Adrenal gland (tissue), 9 donors: ENCODE measurements at regions not wholly inside any gene's neighbourhood (a gene's known extent, or its start where the extent isn't known, plus 50 kb on each side); places are given as distances from the start of the nearest gene placed in this dataset.

Experiments used
- DNase-seq, 7 donors: peaks; one replicate each; pipeline ENCODE4 v3.0.0-alpha.2; 2019 to 2020
- H3K27ac ChIP-seq, 5 donors: fragments of 200-600 bp; sonication (generic) in 4 of 5; 1 replicate in 3 of 5; 2 replicates in 2 of 5; pipeline versions ENCODE4 v1.5.1 to v1.8.0; 2016 to 2020; ENCODE audit warnings: mild to moderate bottlenecking in 1 of 5
- H3K27me3 ChIP-seq: fragments of 200-600 bp; 2 replicates; pipeline ENCODE4 v1.8.0; 2021
- H3K36me3 ChIP-seq, 2 donors: fragments of 200-600 bp; replicated peaks in 1 of 2; 1 replicate in 1 of 2; 2 replicates in 1 of 2; pipeline versions ENCODE4 v1.5.1 to v1.8.0; 2018 to 2022
- H3K4me1 ChIP-seq, 2 donors: fragments of 200-600 bp; replicated peaks in 1 of 2; 1 replicate in 1 of 2; 2 replicates in 1 of 2; pipeline versions ENCODE4 v1.5.1 to v1.8.0; 2018 to 2021
- H3K4me3 ChIP-seq, 4 donors: fragments of 200-600 bp; sonication (generic) in 3 of 4; one replicate each; pipeline ENCODE4 v1.5.1; 2016 to 2018
- H3K9me3 ChIP-seq, 3 donors: fragments of 200-600 bp; sonication (generic) in 1 of 3; replicated peaks in 1 of 3; 1 replicate in 2 of 3; 2 replicates in 1 of 3; pipeline versions ENCODE4 v1.5.1 to v1.8.0; 2016 to 2021
- CTCF ChIP-seq, 6 experiments: fragments of 450-650 bp in 4 of 6; fragments of 200-600 bp in 2 of 6; sonication (generic) in 1 of 6; IDR thresholded peaks; 1 replicate in 5 of 6; 2 replicates in 1 of 6; pipeline versions ENCODE4 v1.5.1 to v1.8.0; 2016 to 2021; ENCODE audit warnings: antibody characterized with exemption in 6 of 6, mild to moderate bottlenecking in 2 of 6, moderate library complexity in 1 of 6
- POLR2A ChIP-seq, 2 donors: fragments of 450-650 bp; IDR thresholded peaks; one replicate each; pipeline ENCODE4 v1.6.1; 2017; ENCODE audit warnings: antibody characterized with exemption in 2 of 2, mild to moderate bottlenecking in 2 of 2, moderate library complexity in 1 of 2
- WGBS, 4 donors: extraction: QIAGEN DNeasy Blood & Tissue Kit in 2 of 4; methylation state at CpG; one replicate each; pipeline versions ENCODE4 v1.1.5 to v1.1.7; 2013 to 2017; 5-methylcytosine and 5-hydroxymethylcytosine counted together
- intact Hi-C, 2 donors: fragments of 100-400 bp; cut with DNase I; formaldehyde crosslinking; loops; one replicate each; pipeline versions ENCODE4 v1.14.1 to v1.15.0; 2022 to 2023
- donor health status: healthy with polysubstance abuse.
- donor health status: Bipolar disorder and iron deficiency.
- donor health status: DM: yes; HTN: yes; CAD: no.
- donor health status: DM: no; HTN: no; CAD: no.
- donor health status: DM: no; HTN: no; CAD: no.

GRCh38 chr7:119931230-119931824 is 341.6 kb upstream of the KCND2 start:
- no peak for DNase-seq
- Histone ChIP-seq H3K4me1 (no peaks in the 10 kb centered on the region), H3K27ac (no peak overlapping the region), H3K27me3 (no peaks in the 10 kb centered on the region), H3K36me3 (no peaks in the 10 kb centered on the region), H3K9me3 (no peaks in the 10 kb centered on the region), H3K4me3 (no peak overlapping the region)
- TF ChIP-seq POLR2A (IDR thresholded peaks at IDR 0.05) (no peak), CTCF (IDR thresholded peaks at IDR 0.05) (no peak)
- 80 to 100% (median 92%) methylated on average over 1 of the region's 1 CpG for WGBS, 4 donors
- intact Hi-C loops, result loop anchor here in 1 of 2 donors (10.0 kb wide), 1 partner anchor 343 kb away; the partner anchor contains the start of gene KCND2

GRCh38 chr7:119935418-119936025 is 337.5 kb upstream of the KCND2 start:
- no peak overlapping the region for H3K27ac ChIP-seq
- H3K4me3 ChIP-seq, result no peak overlapping the region
- H3K9me3 ChIP-seq, result no peaks in the 10 kb centered on the region
- no peaks in the 10 kb centered on the region for H3K4me1 ChIP-seq
- no peaks in the 10 kb centered on the region for H3K36me3 ChIP-seq
- 15 to 24% (median 22%) methylated on average over 4 of the region's 4 CpGs for WGBS, 4 donors
- no peaks in the 10 kb centered on the region for H3K27me3 ChIP-seq
- no peak for DNase-seq
- intact Hi-C loops, result loop anchor here (5.0 to 10.0 kb wide), 2 partner anchors 337 to 339 kb away; partner anchors contain the start of gene KCND2 (in 2 of the 2)
- TF ChIP-seq POLR2A (IDR thresholded peaks at IDR 0.05), result no peak
- TF ChIP-seq CTCF (IDR thresholded peaks at IDR 0.05), result peak; percentile 21 to 65 (median 54)

- DNase-seq, result no peak
- TF ChIP-seq POLR2A (IDR thresholded peaks at IDR 0.05) (no peak), CTCF (IDR thresholded peaks at IDR 0.05) (no peak)
- WGBS, 4 donors, result 70 to 82% (median 76%) methylated on average over 2 of the region's 2 CpGs
- H3K4me3 ChIP-seq, result no peak overlapping the region
- H3K9me3 ChIP-seq, result no peaks in the 10 kb centered on the region
- H3K27ac ChIP-seq, result no peak overlapping the region
- H3K36me3 ChIP-seq, result no peaks in the 10 kb centered on the region
- H3K27me3 ChIP-seq, result no peaks in the 10 kb centered on the region
- H3K4me1 ChIP-seq, result no peaks in the 10 kb centered on the region
- intact Hi-C loops, result loop anchor here (5.0 to 10.0 kb wide), 2 partner anchors 335 to 338 kb away; partner anchors contain the start of gene KCND2 (in 2 of the 2)
Observed at GRCh38 chr7:119936836-119937235, 336.1 kb upstream of the KCND2 start.

GRCh38 chr7:119937745-119938144 is 335.2 kb upstream of the KCND2 start:
- Histone ChIP-seq H3K27me3 (no peaks in the 10 kb centered on the region), H3K9me3 (no peaks in the 10 kb centered on the region), H3K27ac (no peak overlapping the region), H3K4me1 (no peaks in the 10 kb centered on the region), H3K36me3 (no peaks in the 10 kb centered on the region), H3K4me3 (no peak overlapping the region)
- DNase-seq, result no peak
- WGBS, 4 donors, result 68 to 75% (median 72%) methylated on average over 3 of the region's 3 CpGs
- intact Hi-C loops, result loop anchor here (5.0 to 10.0 kb wide), 2 partner anchors 335 to 337 kb away; partner anchors contain the start of gene KCND2 (in 2 of the 2)
- TF ChIP-seq POLR2A (IDR thresholded peaks at IDR 0.05) (no peak), CTCF (IDR thresholded peaks at IDR 0.05) (no peak)
